ENCODE measurements at regions not wholly inside any gene's neighbourhood (a gene's known extent, or its start where the extent isn't known, plus 50 kb on each side); places are given as distances from the start of the nearest gene placed in this dataset.

DNA sequence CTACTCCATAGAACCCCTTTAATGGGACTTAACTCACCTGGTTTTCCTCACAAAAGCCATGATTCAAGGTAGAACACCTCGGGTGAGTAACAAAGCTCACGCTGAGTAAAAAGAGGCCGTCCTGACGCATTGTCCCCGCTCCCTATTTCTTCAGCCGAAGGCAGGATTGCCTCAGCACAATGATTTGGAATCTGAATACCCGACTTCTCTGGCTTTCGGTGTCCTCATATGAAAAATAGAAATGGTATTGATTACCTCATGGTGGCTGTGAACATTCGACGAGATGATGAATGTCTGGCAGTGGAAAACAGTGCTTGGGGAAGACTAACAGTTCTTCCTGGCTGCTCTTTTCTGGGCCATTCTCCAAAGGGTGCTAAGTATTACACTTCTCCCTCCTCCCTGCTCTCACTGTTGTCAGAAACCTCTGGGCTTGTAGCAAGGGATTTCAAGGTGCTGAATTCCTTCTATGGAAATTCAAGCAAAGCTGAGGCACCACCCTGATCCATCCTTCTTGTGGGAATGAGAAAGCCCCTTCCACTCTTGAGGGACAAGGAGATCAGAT, 148.3 kb downstream of the C1orf94 start:
- TF ChIP-seq CTCF (IDR thresholded peaks at IDR 0.05) (no peak), POLR2A (IDR thresholded peaks at IDR 0.05) (no peak)

Data from thyroid gland (tissue), 4 donors.